SK-N-SH (cell line): ENCODE measurements at regions not wholly inside any gene's neighbourhood (a gene's known extent, or its start where the extent isn't known, plus 50 kb on each side); places are given as distances from the start of the nearest gene placed in this dataset.

ENCODE experiments used
- CTCF ChIA-PET: fragments of 300-600, 350-600 bp; formaldehyde crosslinking; extraction: SDS; loops from one replicate; lab custom pipeline; 2021; lab: Yijun Ruan, JAX
- POLR2A ChIA-PET: fragments of 350-600 bp; sonication (Branson Sonifier 250); formaldehyde crosslinking; extraction: SDS; loops from one replicate; lab custom pipeline; 2020; ENCODE audit warnings: antibody characterized with exemption, inconsistent platforms; lab: Yijun Ruan, JAX
- DNase-seq: peaks from one replicate; pipeline ENCODE4 v3.0.0; 2012
- H2AFZ ChIP-seq: fragments of 200-600 bp; sonication (generic); 2 replicates; pipeline ENCODE4 v1.8.1; 2016; ENCODE audit warnings: antibody characterized with exemption, mild to moderate bottlenecking, low read depth
- H3F3A ChIP-seq: fragments of 200-600 bp; sonication (generic); replicated peaks from 2 replicates; pipeline ENCODE3; 2016; ENCODE audit warnings: antibody characterized with exemption, mild to moderate bottlenecking; ENCODE audit not compliant: insufficient read depth
- H3K27ac ChIP-seq, 2 experiments: fragments of 200-500 bp in 1 of 2; fragments of 200-600 bp in 1 of 2; sonication (Bioruptor generic) in 1 of 2; sonication (generic), shearing (Covaris generic) in 1 of 2; 2 replicates each; pipeline versions ENCODE4 v1.5.1 to v1.6.1; 2014 to 2016; ENCODE audit warnings: low read depth in 2 of 2, inconsistent platforms in 1 of 2, low read length in 1 of 2, mild to moderate bottlenecking in 1 of 2, mixed read lengths in 1 of 2
- H3K27me3 ChIP-seq: fragments of 200-600 bp; sonication (generic), shearing (Covaris generic); 2 replicates; pipeline ENCODE4 v1.6.1; 2016; ENCODE audit warnings: mixed run types; ENCODE audit not compliant: insufficient read depth
- H3K36me3 ChIP-seq, 2 experiments: fragments of 200-500 bp in 1 of 2; fragments of 200-600 bp in 1 of 2; sonication (Bioruptor generic) in 1 of 2; sonication (generic) in 1 of 2; replicated peaks in 1 of 2; 2 replicates each; pipeline versions ENCODE3 to v1.5.1; 2014 to 2016; ENCODE audit warnings: low read length in 1 of 2, mild to moderate bottlenecking in 1 of 2; ENCODE audit not compliant: insufficient read depth in 2 of 2, control insufficient read depth in 1 of 2
- H3K4me1 ChIP-seq, 2 experiments: fragments of 200-500 bp in 1 of 2; fragments of 200-600 bp in 1 of 2; sonication (Bioruptor generic) in 1 of 2; sonication (generic), shearing (Covaris generic) in 1 of 2; 2 replicates each; pipeline versions ENCODE4 v1.5.1 to v1.6.1; 2014 to 2016; ENCODE audit warnings: low read depth in 1 of 2, low read length in 1 of 2, mixed run types in 1 of 2; ENCODE audit not compliant: insufficient read depth in 2 of 2, control insufficient read depth in 1 of 2
- H3K4me2 ChIP-seq: fragments of 200-600 bp; sonication (generic), shearing (Covaris generic); 2 replicates; pipeline ENCODE4 v1.6.1; 2017; ENCODE audit warnings: mixed run types
- H3K4me3 ChIP-seq, 2 experiments: fragments of 200-500 bp in 1 of 2; fragments of 200-600 bp in 1 of 2; sonication (Bioruptor generic) in 1 of 2; sonication (generic), shearing (Covaris generic) in 1 of 2; 2 replicates each; pipeline versions ENCODE4 v1.5.1 to v1.8.1; 2014 to 2016; ENCODE audit warnings: low read depth in 2 of 2, inconsistent platforms in 1 of 2, low read length in 1 of 2, mild to moderate bottlenecking in 1 of 2, mixed read lengths in 1 of 2, moderate library complexity in 1 of 2
- H3K79me2 ChIP-seq: fragments of 200-600 bp; sonication (generic); 2 replicates; pipeline ENCODE4 v1.8.1; 2017; ENCODE audit warnings: mild to moderate bottlenecking; ENCODE audit not compliant: insufficient read depth
- H3K9ac ChIP-seq: fragments of 200-600 bp; sonication (generic); 2 replicates; pipeline ENCODE4 v1.6.1; 2017; ENCODE audit warnings: mixed run types
- H3K9me2 ChIP-seq: fragments of 200-600 bp; sonication (generic); 2 replicates; pipeline ENCODE4 v1.6.1; 2017; ENCODE audit warnings: mixed run types
- H3K9me3 ChIP-seq: fragments of 200-600 bp; sonication (generic); 2 replicates; pipeline ENCODE4 v1.6.1; 2017; ENCODE audit warnings: mixed run types, mild to moderate bottlenecking, moderate library complexity
- H4K20me1 ChIP-seq: fragments of 200-600 bp; sonication (generic); 2 replicates; pipeline ENCODE4 v1.6.1; 2017; ENCODE audit warnings: mild to moderate bottlenecking, mixed run types; ENCODE audit not compliant: insufficient read depth
- CHD2 ChIP-seq: fragments of 150-350 bp; IDR thresholded peaks from 2 replicates; pipeline ENCODE4 v1.6.1; 2018; ENCODE audit warnings: low read length; ENCODE audit not compliant: partially characterized antibody
- CTCF ChIP-seq: fragments of 200-600 bp; sonication (generic); IDR thresholded peaks from 2 replicates; pipeline ENCODE4 v1.6.1; 2017; ENCODE audit warnings: antibody characterized with exemption, mild to moderate bottlenecking, moderate library complexity
- EP300 ChIP-seq, 2 experiments: IDR thresholded peaks; 2 replicates each; pipeline versions ENCODE4 v1.4.0 to v1.6.1; 2012; ENCODE audit warnings: borderline replicate concordance in 1 of 2, low read depth in 1 of 2, low read length in 1 of 2
- EZH2phosphoT487 ChIP-seq: fragments of 200-600 bp; sonication (generic); IDR thresholded peaks from 2 replicates; pipeline ENCODE4 v1.6.1; 2017; ENCODE audit warnings: low read depth, mixed run types, mild to moderate bottlenecking, antibody characterized with exemption, moderate library complexity, borderline replicate concordance
- FOXJ3 ChIP-seq: sonication (generic); formaldehyde crosslinking; IDR thresholded peaks from 2 replicates; pipeline ENCODE4 v1.5.1; 2020; ENCODE audit warnings: mild to moderate bottlenecking, missing genetic modification reagents
- IRF3 ChIP-seq: fragments of 150-350 bp; IDR thresholded peaks from 2 replicates; pipeline ENCODE4 v1.6.1; 2016; ENCODE audit warnings: mild to moderate bottlenecking, low read depth, low read length
- MAX ChIP-seq: IDR thresholded peaks from 2 replicates; pipeline ENCODE4 v1.4.0; 2012; ENCODE audit warnings: low read depth
- MXI1 ChIP-seq: IDR thresholded peaks from 2 replicates; pipeline ENCODE4 v1.6.1; 2012; ENCODE audit warnings: mild to moderate bottlenecking, low read depth, low read length, improper control_type of control experiment
- NFIC ChIP-seq: IDR thresholded peaks from 2 replicates; pipeline ENCODE4 v1.4.0; 2012; ENCODE audit warnings: borderline replicate concordance
- PBX3 ChIP-seq: IDR thresholded peaks from 2 replicates; pipeline ENCODE4; 2012
- POLR2AphosphoS5 ChIP-seq: IDR thresholded peaks from 2 replicates; pipeline ENCODE4 v1.6.1; 2012; ENCODE audit warnings: low read depth, low read length
- RAD21 ChIP-seq: IDR thresholded peaks from 2 replicates; pipeline ENCODE4 v1.6.1; 2012; ENCODE audit warnings: mild to moderate bottlenecking, low read length
- REST ChIP-seq: IDR thresholded peaks from 2 replicates; pipeline ENCODE4 v1.6.1; 2012; ENCODE audit warnings: mild to moderate bottlenecking, low read depth, low read length, moderate library complexity
- RFX5 ChIP-seq: IDR thresholded peaks from 2 replicates; pipeline ENCODE4 v1.6.1; 2012; ENCODE audit warnings: mild to moderate bottlenecking, improper control_type of control experiment, low read length
- SMC3 ChIP-seq: IDR thresholded peaks from 2 replicates; pipeline ENCODE4 v1.6.1; 2012; ENCODE audit warnings: low read depth, low read length, improper control_type of control experiment
- YY1 ChIP-seq: IDR thresholded peaks from 2 replicates; pipeline ENCODE4 v1.4.0; 2012; ENCODE audit warnings: low read depth, mild to moderate bottlenecking
- WGBS: methylation state at CpG from one replicate; pipeline ENCODE4 v1.1.6; 2017; ENCODE audit warnings: low lambda C conversion rate; 5-methylcytosine and 5-hydroxymethylcytosine counted together

- Histone ChIP-seq H3K9me2 (no peaks in the 10 kb centered on the region), H3K9ac (no peak overlapping the region), H3K4me1 (no peaks in the 10 kb centered on the region), H3F3A (no peaks in the 10 kb centered on the region), H3K9me3 (no peaks in the 10 kb centered on the region), H3K36me3 (no peaks in the 10 kb centered on the region), H3K79me2 (no peaks in the 10 kb centered on the region), H3K4me2 (no peak overlapping the region), H3K27ac (no peak overlapping the region), H3K4me3 (no peak overlapping the region), H2AFZ (no peak overlapping the region), H4K20me1 (no peaks in the 10 kb centered on the region), H3K27me3 (no peaks in the 10 kb centered on the region)
- POLR2A ChIA-PET = no interaction called here
- 59% methylated on average over 4 of the region's 4 CpGs for WGBS
- CTCF ChIA-PET = no interaction called here
- no peak for TF ChIP-seq EZH2phosphoT487
- DNase-seq = no peak
Measured at GRCh38 chr21:31483146-31483545, 139.1 kb upstream of the TIAM1 start.

GRCh38 chr21:31482460-31482859 lies 138.4 kb upstream of the TIAM1 start:
- H3K4me3 ChIP-seq = no peak overlapping the region
- H3K36me3 ChIP-seq = no peaks in the 10 kb centered on the region
- no peak for DNase-seq
- ChIA-PET POLR2A (no interaction called here), CTCF (no interaction called here)
- H3K79me2 ChIP-seq = no peaks in the 10 kb centered on the region
- H3F3A ChIP-seq = no peaks in the 10 kb centered on the region
- 67% methylated on average over 5 of the region's 5 CpGs for WGBS
- H3K4me2 ChIP-seq = no peak overlapping the region
- no peak overlapping the region for H3K27ac ChIP-seq
- H3K4me1 ChIP-seq = no peaks in the 10 kb centered on the region
- no peak overlapping the region for H3K9ac ChIP-seq
- no peaks in the 10 kb centered on the region for H4K20me1 ChIP-seq
- H3K9me3 ChIP-seq = no peaks in the 10 kb centered on the region
- no peaks in the 10 kb centered on the region for H3K9me2 ChIP-seq
- no peak for TF ChIP-seq IRF3
- no peak for TF ChIP-seq RAD21
- no peak for TF ChIP-seq EP300 (IDR thresholded peaks at IDR 0.05; ENCODE audit: borderline replicate concordance in 1 of 2, low read depth in 1 of 2, low read length in 1 of 2)
- TF ChIP-seq SMC3 = no peak
- TF ChIP-seq MXI1 = no peak
- no peak for TF ChIP-seq EZH2phosphoT487
- TF ChIP-seq CHD2 = no peak
- TF ChIP-seq YY1 = no peak
- TF ChIP-seq PBX3 = no peak
- no peak for TF ChIP-seq CTCF
- TF ChIP-seq POLR2AphosphoS5 = no peak
- TF ChIP-seq MAX = no peak
- no peak for TF ChIP-seq FOXJ3 (CRISPR knock-in tag)
- TF ChIP-seq NFIC = no peak
- no peak for TF ChIP-seq RFX5
- TF ChIP-seq REST = no peak
- H3K27me3 ChIP-seq = no peaks in the 10 kb centered on the region
- no peak overlapping the region for H2AFZ ChIP-seq
